GM23338 (cell line): ENCODE measurements at regions not wholly inside any gene's neighbourhood (a gene's known extent, or its start where the extent isn't known, plus 50 kb on each side); places are given as distances from the start of the nearest gene placed in this dataset.

Source experiments
- ATAC-seq: fragments of 200-7000 bp; cut with Tn5 transposase; 3 replicates; pipeline ENCODE4 v1.9.1; 2020
- DNase-seq: peaks from one replicate; pipeline ENCODE4 v3.0.0-alpha.2; 2015; ENCODE audit warnings: low spot score
- H2AFZ ChIP-seq: fragments of 200-600 bp; sonication (generic); 2 replicates; pipeline ENCODE4 v1.8.0; 2016; ENCODE audit warnings: antibody characterized with exemption, mild to moderate bottlenecking, moderate library complexity
- H3F3A ChIP-seq: fragments of 200-600 bp; sonication (generic); replicated peaks from 2 replicates; pipeline ENCODE4 v1.8.0; 2017; ENCODE audit warnings: antibody characterized with exemption, mixed run types, low read depth
- H3K27ac ChIP-seq: fragments of 200-600 bp; sonication (generic); 2 replicates; pipeline ENCODE4 v1.6.1; 2016; ENCODE audit warnings: low read depth
- H3K27me3 ChIP-seq: fragments of 200-600 bp; sonication (generic); 2 replicates; pipeline ENCODE4 v1.8.0; 2016; ENCODE audit warnings: mild to moderate bottlenecking, mixed run types, moderate library complexity; ENCODE audit not compliant: insufficient read depth
- H3K36me3 ChIP-seq: fragments of 200-600 bp; sonication (generic); 2 replicates; pipeline ENCODE4 v1.8.0; 2016; ENCODE audit warnings: mild to moderate bottlenecking; ENCODE audit not compliant: insufficient read depth
- H3K4me1 ChIP-seq: fragments of 200-600 bp; sonication (generic); 2 replicates; pipeline ENCODE4 v1.8.0; 2016; ENCODE audit warnings: mild to moderate bottlenecking, moderate library complexity; ENCODE audit not compliant: insufficient read depth
- H3K4me2 ChIP-seq: fragments of 200-600 bp; sonication (generic); 2 replicates; pipeline ENCODE4 v1.7.1; 2017; ENCODE audit warnings: mixed run types
- H3K4me3 ChIP-seq: fragments of 200-600 bp; sonication (generic); 2 replicates; pipeline ENCODE4 v1.6.1; 2016; ENCODE audit warnings: mixed run types
- H3K79me2 ChIP-seq: fragments of 200-600 bp; sonication (generic); replicated peaks from 2 replicates; pipeline ENCODE4 v1.8.0; 2017; ENCODE audit warnings: mild to moderate bottlenecking; ENCODE audit not compliant: insufficient read depth
- H3K9me2 ChIP-seq: fragments of 200-600 bp; sonication (generic); 2 replicates; pipeline ENCODE4 v1.8.0; 2017; ENCODE audit not compliant: insufficient read depth
- H4K20me1 ChIP-seq: fragments of 200-600 bp; sonication (generic); replicated peaks from 2 replicates; pipeline ENCODE4 v1.8.0; 2017; ENCODE audit warnings: mild to moderate bottlenecking; ENCODE audit not compliant: insufficient read depth
- H3K27ac Mint-ChIP-seq: 2 replicates; pipeline ENCODE4 v1.8.0; 2020; ENCODE audit warnings: inconsistent platforms, mild to moderate bottlenecking, moderate library complexity, mixed read lengths
- H3K27me3 Mint-ChIP-seq: 3 replicates; pipeline ENCODE4 v1.8.0; 2022; ENCODE audit warnings: low read depth, mild to moderate bottlenecking, moderate library complexity, mixed read lengths, inconsistent platforms; ENCODE audit not compliant: insufficient read depth, poor library complexity
- H3K36me3 Mint-ChIP-seq: 3 replicates; pipeline ENCODE4 v1.8.0; 2021; ENCODE audit warnings: low read depth, mild to moderate bottlenecking, inconsistent platforms, moderate library complexity, mixed read lengths
- H3K4me1 Mint-ChIP-seq: 3 replicates; pipeline ENCODE4 v1.8.0; 2020; ENCODE audit warnings: mild to moderate bottlenecking, inconsistent platforms, mixed read lengths
- H3K4me3 Mint-ChIP-seq: 3 replicates; pipeline ENCODE4 v1.8.0; 2021; ENCODE audit warnings: moderate library complexity, mild to moderate bottlenecking, inconsistent platforms, mixed read lengths
- H3K9me3 Mint-ChIP-seq: 3 replicates; pipeline ENCODE4 v1.8.0; 2020; ENCODE audit warnings: moderate library complexity, mild to moderate bottlenecking, inconsistent platforms, mixed read lengths
- CREB1 ChIP-seq: fragments of 250-450 bp; sonication (Bioruptor Pico); IDR thresholded peaks from 2 replicates; pipeline ENCODE4 v1.5.0; 2020; ENCODE audit warnings: low read depth, mild to moderate bottlenecking, moderate library complexity
- EZH2 ChIP-seq: fragments of 200-600 bp; sonication (generic); IDR thresholded peaks from one replicate; pipeline ENCODE4 v1.8.0; 2017; ENCODE audit warnings: antibody characterized with exemption, mild to moderate bottlenecking, low read depth; ENCODE audit not compliant: unreplicated experiment
- JUNB ChIP-seq: IDR thresholded peaks from one replicate; pipeline ENCODE4 v1.6.1; 2016; ENCODE audit warnings: antibody characterized with exemption; ENCODE audit not compliant: unreplicated experiment
- NANOG ChIP-seq: IDR thresholded peaks from 2 replicates; pipeline ENCODE4 v1.6.1; 2016; ENCODE audit warnings: antibody characterized with exemption, borderline replicate concordance
- POLR2AphosphoS5 ChIP-seq: IDR thresholded peaks from 2 replicates; pipeline ENCODE4 v1.6.1; 2016; ENCODE audit warnings: antibody characterized with exemption, low read depth
- REST ChIP-seq: IDR thresholded peaks from one replicate; pipeline ENCODE4 v1.6.1; 2018; ENCODE audit warnings: antibody characterized with exemption; ENCODE audit not compliant: unreplicated experiment
- STAT1 ChIP-seq: IDR thresholded peaks from one replicate; pipeline ENCODE4 v1.6.1; 2016; ENCODE audit warnings: antibody characterized with exemption; ENCODE audit not compliant: unreplicated experiment
- ZNF114 ChIP-seq: fragments of 250-450 bp; sonication (Bioruptor Pico); IDR thresholded peaks from 2 replicates; pipeline ENCODE4 v1.5.0; 2020; ENCODE audit warnings: mild to moderate bottlenecking, moderate library complexity
- ZNF331 ChIP-seq: fragments of 250-450 bp; sonication (Bioruptor Pico); IDR thresholded peaks from 2 replicates; pipeline ENCODE4 v1.5.0; 2020; ENCODE audit warnings: low read depth, mild to moderate bottlenecking, moderate library complexity
- ZNF462 ChIP-seq: fragments of 250-450 bp; sonication (Bioruptor Pico); IDR thresholded peaks from 2 replicates; pipeline ENCODE4 v1.5.0; 2020; ENCODE audit warnings: mild to moderate bottlenecking, moderate library complexity
- TF ChIP-seq, protein P1 (sequence below), 2 experiments: fragments of 200-600 bp in 1 of 2; sonication (generic) in 1 of 2; conservative IDR thresholded peaks; 2 replicates each; pipeline versions ENCODE4 v1.5.1 to v1.6.1; 2016 to 2017; ENCODE audit warnings: antibody characterized with exemption in 2 of 2, low read depth in 2 of 2, mild to moderate bottlenecking in 2 of 2, moderate library complexity in 1 of 2

DNA sequence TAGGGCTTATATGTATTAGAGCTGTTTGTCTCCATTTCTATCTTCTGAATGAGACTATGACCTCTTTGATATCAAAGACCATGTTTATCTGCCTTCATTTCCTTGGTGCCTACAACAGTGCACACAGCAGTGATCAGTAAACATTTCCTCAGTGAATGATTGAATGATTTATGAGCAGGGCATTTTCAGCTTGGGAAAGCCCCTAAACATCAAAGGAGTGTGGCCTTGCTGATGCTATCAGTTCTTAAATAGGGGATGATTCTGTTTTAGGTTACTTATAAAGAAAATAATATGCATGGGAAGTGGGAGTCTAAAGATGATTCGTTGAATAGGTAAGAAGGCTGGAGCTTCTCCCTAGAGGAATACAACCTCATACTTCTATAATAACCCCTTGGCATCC, 425.3 kb downstream of the ZNF521 start (continued):
- TF ChIP-seq, protein P1, sequence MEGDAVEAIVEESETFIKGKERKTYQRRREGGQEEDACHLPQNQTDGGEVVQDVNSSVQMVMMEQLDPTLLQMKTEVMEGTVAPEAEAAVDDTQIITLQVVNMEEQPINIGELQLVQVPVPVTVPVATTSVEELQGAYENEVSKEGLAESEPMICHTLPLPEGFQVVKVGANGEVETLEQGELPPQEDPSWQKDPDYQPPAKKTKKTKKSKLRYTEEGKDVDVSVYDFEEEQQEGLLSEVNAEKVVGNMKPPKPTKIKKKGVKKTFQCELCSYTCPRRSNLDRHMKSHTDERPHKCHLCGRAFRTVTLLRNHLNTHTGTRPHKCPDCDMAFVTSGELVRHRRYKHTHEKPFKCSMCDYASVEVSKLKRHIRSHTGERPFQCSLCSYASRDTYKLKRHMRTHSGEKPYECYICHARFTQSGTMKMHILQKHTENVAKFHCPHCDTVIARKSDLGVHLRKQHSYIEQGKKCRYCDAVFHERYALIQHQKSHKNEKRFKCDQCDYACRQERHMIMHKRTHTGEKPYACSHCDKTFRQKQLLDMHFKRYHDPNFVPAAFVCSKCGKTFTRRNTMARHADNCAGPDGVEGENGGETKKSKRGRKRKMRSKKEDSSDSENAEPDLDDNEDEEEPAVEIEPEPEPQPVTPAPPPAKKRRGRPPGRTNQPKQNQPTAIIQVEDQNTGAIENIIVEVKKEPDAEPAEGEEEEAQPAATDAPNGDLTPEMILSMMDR (conservative IDR thresholded peaks at IDR 0.05; ENCODE audit: low read depth in 2 of 2): no peak
- TF ChIP-seq ZNF114 (CRISPR knock-in tag) (no peak), STAT1 (no peak), POLR2AphosphoS5 (no peak), NANOG (no peak), JUNB (no peak), CREB1 (CRISPR knock-in tag) (no peak), ZNF331 (CRISPR knock-in tag) (no peak), REST (no peak)

GRCh38 chr18:24928301-24928878, 423.6 kb downstream of the ZNF521 start:
- Histone ChIP-seq H3K79me2 (no peaks in the 10 kb centered on the region), H3K4me2 (no peak overlapping the region), H3K27ac (no peak overlapping the region), H3K9me2 (peaks cover 12% of the 10 kb centered on the region), H3K27me3 (no peaks in the 10 kb centered on the region), H2AFZ (peak overlapping the region; percentile 80), H3F3A (no peaks in the 10 kb centered on the region), H3K4me1 (peaks cover 28% of the 10 kb centered on the region), H4K20me1 (no peaks in the 10 kb centered on the region), H3K36me3 (no peaks in the 10 kb centered on the region), H3K4me3 (no peak overlapping the region)
- peaks cover 32% of the 10 kb centered on the region for H3K4me1 Mint-ChIP-seq
- DNase-seq: no peak
- ATAC-seq: no peak
- H3K36me3 Mint-ChIP-seq: no peaks in the 10 kb centered on the region; the same call in 2 of the 3 replicates
- H3K27me3 Mint-ChIP-seq: peaks cover 2% of the 10 kb centered on the region
- H3K27ac Mint-ChIP-seq: no peak overlapping the region
- no peak overlapping the region for H3K4me3 Mint-ChIP-seq
- no peaks in the 10 kb centered on the region for H3K9me3 Mint-ChIP-seq
- TF ChIP-seq ZNF462 (CRISPR knock-in tag) (no peak), JUNB (no peak), EZH2 (no peak), ZNF331 (CRISPR knock-in tag) (no peak), POLR2AphosphoS5 (no peak), NANOG (no peak)
- TF ChIP-seq, protein P1 (conservative IDR thresholded peaks at IDR 0.05; ENCODE audit: low read depth in 2 of 2): no peak
